Hepatocyte (in vitro differentiated cells): ENCODE measurements at regions not wholly inside any gene's neighbourhood (a gene's known extent, or its start where the extent isn't known, plus 50 kb on each side); places are given as distances from the start of the nearest gene placed in this dataset.

Source experiments
- CTCF ChIP-seq: fragments of 200-600 bp; sonication (generic); IDR thresholded peaks from 2 replicates; pipeline ENCODE4 v1.5.1; 2016; ENCODE audit warnings: antibody characterized with exemption, mild to moderate bottlenecking; ENCODE audit not compliant: poor library complexity
- EZH2 ChIP-seq: fragments of 200-600 bp; sonication (generic); IDR thresholded peaks from 2 replicates; pipeline ENCODE4 v1.6.1; 2016; ENCODE audit warnings: antibody characterized with exemption, mild to moderate bottlenecking, borderline replicate concordance

GRCh38 chr1:73452522-73452921 lies 745.5 kb downstream of the LRRIQ3 start:
- no peak for TF ChIP-seq EZH2
- TF ChIP-seq CTCF, result peak; percentile 33
